SK-N-SH treated with all-trans-retinoic acid at 6 μM for 48 hours (cell line): ENCODE measurements at regions not wholly inside any gene's neighbourhood (a gene's known extent, or its start where the extent isn't known, plus 50 kb on each side); places are given as distances from the start of the nearest gene placed in this dataset.

Experiments used
- ATAC-seq: fragments of 200-7000 bp; cut with Tn5 transposase; 3 replicates; pipeline ENCODE4 v1.9.1; 2020; ENCODE audit warnings: mild to moderate bottlenecking, moderate library complexity
- CREB5 ChIP-seq: fragments of 250-450 bp; sonication (Bioruptor Pico); IDR thresholded peaks from 2 replicates; pipeline ENCODE4 v1.5.1; 2020; ENCODE audit warnings: low read depth, mild to moderate bottlenecking, moderate library complexity
- CSDC2 ChIP-seq: fragments of 250-450 bp; sonication (Bioruptor Pico); IDR thresholded peaks from 2 replicates; pipeline ENCODE4 v1.5.0; 2020; ENCODE audit warnings: mild to moderate bottlenecking, moderate library complexity
- ESRRG ChIP-seq: fragments of 250-450 bp; sonication (Bioruptor Pico); IDR thresholded peaks from 2 replicates; pipeline ENCODE4 v1.6.1; 2021; ENCODE audit warnings: mild to moderate bottlenecking
- GLIS3 ChIP-seq: fragments of 250-450 bp; sonication (Bioruptor Pico); IDR thresholded peaks from 2 replicates; pipeline ENCODE4 v1.5.0; 2020; ENCODE audit warnings: mild to moderate bottlenecking, moderate library complexity
- ISL1 ChIP-seq: fragments of 250-450 bp; sonication (Bioruptor Pico); IDR thresholded peaks from 2 replicates; pipeline ENCODE4 v2.1.2; 2022; ENCODE audit warnings: mild to moderate bottlenecking, moderate library complexity
- OSR1 ChIP-seq: fragments of 250-450 bp; sonication (Bioruptor Pico); IDR thresholded peaks from 2 replicates; pipeline ENCODE4 v1.8.0; 2022; ENCODE audit warnings: moderate library complexity, mild to moderate bottlenecking, inconsistent platforms
- PATZ1 ChIP-seq: fragments of 250-450 bp; sonication (Bioruptor Pico); IDR thresholded peaks from 2 replicates; pipeline ENCODE4 v1.8.0; 2020; ENCODE audit warnings: mild to moderate bottlenecking, moderate library complexity, borderline replicate concordance
- POU6F1 ChIP-seq: fragments of 250-450 bp; sonication (Bioruptor Pico); IDR thresholded peaks from 2 replicates; pipeline ENCODE4 v1.8.0; 2021; ENCODE audit warnings: low read depth, mild to moderate bottlenecking, moderate library complexity, borderline replicate concordance
- PPARA ChIP-seq: fragments of 250-450 bp; sonication (Bioruptor Pico); IDR thresholded peaks from 2 replicates; pipeline ENCODE4 v1.5.0; 2020; ENCODE audit warnings: mild to moderate bottlenecking, borderline replicate concordance
- RARB ChIP-seq: fragments of 250-450 bp; sonication (Bioruptor Pico); IDR thresholded peaks from 2 replicates; pipeline ENCODE4 v1.8.0; 2021; ENCODE audit warnings: mild to moderate bottlenecking, moderate library complexity
- SNAI2 ChIP-seq: fragments of 250-450 bp; sonication (Bioruptor Pico); IDR thresholded peaks from 2 replicates; pipeline ENCODE4 v1.5.0; 2020; ENCODE audit warnings: mild to moderate bottlenecking, moderate library complexity
- TCF4 ChIP-seq: fragments of 250-450 bp; sonication (Bioruptor Pico); IDR thresholded peaks from 2 replicates; pipeline ENCODE4 v1.8.0; 2021; ENCODE audit warnings: mild to moderate bottlenecking, moderate library complexity, borderline replicate concordance
- TOX ChIP-seq: fragments of 250-450 bp; sonication (Bioruptor Pico); IDR thresholded peaks from 2 replicates; pipeline ENCODE4 v1.8.0; 2021; ENCODE audit warnings: mild to moderate bottlenecking, moderate library complexity, borderline replicate concordance
- ZC3H10 ChIP-seq: fragments of 250-450 bp; sonication (Bioruptor Pico); IDR thresholded peaks from 2 replicates; pipeline ENCODE4 v1.5.1; 2021; ENCODE audit warnings: mild to moderate bottlenecking, moderate library complexity
- ZFP3 ChIP-seq: fragments of 250-450 bp; sonication (Bioruptor Pico); IDR thresholded peaks from 2 replicates; pipeline ENCODE4 v1.5.0; 2020; ENCODE audit warnings: mild to moderate bottlenecking, moderate library complexity
- ZFP30 ChIP-seq: fragments of 450-650 bp; formaldehyde crosslinking; IDR thresholded peaks from 2 replicates; pipeline ENCODE4 v1.5.0; 2022; ENCODE audit warnings: mild to moderate bottlenecking, moderate library complexity
- ZNF565 ChIP-seq: fragments of 450-650 bp; formaldehyde crosslinking; conservative IDR thresholded peaks from 2 replicates; pipeline ENCODE4 v1.5.0; 2020; ENCODE audit warnings: low read depth, mild to moderate bottlenecking, moderate library complexity
- ZNF70 ChIP-seq: fragments of 450-650 bp; formaldehyde crosslinking; IDR thresholded peaks from 2 replicates; pipeline ENCODE4 v1.5.0; 2020; ENCODE audit warnings: mild to moderate bottlenecking, moderate library complexity
- ZNF8 ChIP-seq: fragments of 450-650 bp; formaldehyde crosslinking; IDR thresholded peaks from 2 replicates; pipeline ENCODE4 v1.5.0; 2020; ENCODE audit warnings: mild to moderate bottlenecking, moderate library complexity

- TF ChIP-seq CREB5 (CRISPR knock-in tag) (no peak), ESRRG (CRISPR knock-in tag) (no peak), PATZ1 (CRISPR knock-in tag) (no peak)
Observed at GRCh38 chr3:186457236-186457635, 86.9 kb downstream of the CRYGS start (continued).

GRCh38 chr3:186456731-186457191 is 87.4 kb downstream of the CRYGS start:
- TF ChIP-seq PPARA (CRISPR knock-in tag) (no peak), ISL1 (CRISPR knock-in tag) (no peak), GLIS3 (CRISPR knock-in tag) (no peak), OSR1 (no peak)
- ATAC-seq = no peak

GRCh38 chr3:186454881-186455703 is 89.1 kb downstream of the CRYGS start:
- ATAC-seq = no peak

More at GRCh38 chr3:186454881-186455703, 89.1 kb downstream of the CRYGS start:
- TF ChIP-seq ZNF8 (no peak), OSR1 (no peak), TCF4 (CRISPR knock-in tag) (no peak), ISL1 (CRISPR knock-in tag) (no peak), ZC3H10 (CRISPR knock-in tag) (no peak), ESRRG (CRISPR knock-in tag) (no peak), TOX (CRISPR knock-in tag) (no peak), PATZ1 (CRISPR knock-in tag) (no peak), ZNF565 (no peak), CREB5 (CRISPR knock-in tag) (no peak), ZFP30 (no peak), CSDC2 (CRISPR knock-in tag) (no peak), SNAI2 (CRISPR knock-in tag) (no peak), GLIS3 (CRISPR knock-in tag) (no peak), POU6F1 (CRISPR knock-in tag) (no peak), RARB (CRISPR knock-in tag) (no peak), ZNF70 (CRISPR knock-in tag) (no peak), PPARA (CRISPR knock-in tag) (no peak), ZFP3 (CRISPR knock-in tag) (no peak)
